ENCODE measurements at regions not wholly inside any gene's neighbourhood (a gene's known extent, or its start where the extent isn't known, plus 50 kb on each side); places are given as distances from the start of the nearest gene placed in this dataset.

DNA sequence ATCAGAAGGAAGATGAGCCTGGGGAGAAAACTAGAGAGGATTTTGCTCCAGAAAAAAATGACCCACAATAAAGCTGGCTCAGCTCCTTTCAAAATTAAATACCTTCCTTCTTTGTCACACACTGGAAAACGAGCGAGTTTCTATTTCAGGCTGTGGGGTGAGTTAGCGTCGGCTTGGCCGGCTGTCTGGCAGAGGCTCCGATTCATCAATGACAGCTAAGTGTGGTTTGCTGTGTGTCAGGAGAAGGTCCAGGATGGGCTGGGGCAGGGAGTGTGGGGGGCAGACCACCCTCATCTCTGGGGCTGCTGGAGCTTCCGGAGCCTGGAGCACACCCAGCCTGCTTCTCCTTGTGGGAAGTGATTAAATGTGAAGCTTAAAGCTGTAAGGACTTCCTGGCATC lies 120.2 kb downstream of the ETS2 start:
- no peaks in the 10 kb centered on the region for H3K4me1 ChIP-seq (ENCODE audit: control insufficient read depth, insufficient read depth, low read length)
- H3K27me3 ChIP-seq (ENCODE audit: control insufficient read depth, insufficient read depth, low read length) = no peaks in the 10 kb centered on the region
- no peak overlapping the region for H3K4me3 ChIP-seq (ENCODE audit: low read depth, low read length)
- H3K9ac ChIP-seq (ENCODE audit: low read depth, low read length) = no peak overlapping the region
- no peak overlapping the region for H3K27ac ChIP-seq (ENCODE audit: low read depth, low read length)
- no peaks in the 10 kb centered on the region for H3K36me3 ChIP-seq (ENCODE audit: control insufficient read depth, insufficient read depth, low read length)
- no peaks in the 10 kb centered on the region for H3K9me3 ChIP-seq (ENCODE audit: control insufficient read depth, insufficient read depth, low read length)

DNA sequence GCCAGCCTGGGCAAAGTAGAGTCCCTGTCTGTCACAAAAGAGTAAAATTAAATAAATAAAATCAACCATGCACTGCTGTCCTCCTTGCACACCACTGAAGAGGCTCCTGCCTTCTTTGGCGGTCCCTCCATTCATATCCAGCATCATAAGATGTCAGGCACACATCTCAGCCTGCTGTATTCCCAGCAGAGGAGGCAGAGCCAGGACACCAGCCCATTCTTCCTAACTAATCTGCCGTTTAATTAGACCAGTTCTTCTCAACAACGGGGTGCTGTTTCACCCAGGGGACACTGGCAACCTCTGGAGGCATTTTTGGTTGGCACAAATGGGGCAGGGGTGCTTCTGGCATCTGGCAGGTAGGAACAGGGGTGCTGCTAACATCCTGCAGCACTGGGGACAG lies 119.7 kb downstream of the ETS2 start:
- Histone ChIP-seq H3K9ac (ENCODE audit: low read depth, low read length) (no peak overlapping the region), H3K27me3 (ENCODE audit: control insufficient read depth, insufficient read depth, low read length) (no peaks in the 10 kb centered on the region), H3K9me3 (ENCODE audit: control insufficient read depth, insufficient read depth, low read length) (no peaks in the 10 kb centered on the region), H3K36me3 (ENCODE audit: control insufficient read depth, insufficient read depth, low read length) (no peaks in the 10 kb centered on the region), H3K4me1 (ENCODE audit: control insufficient read depth, insufficient read depth, low read length) (no peaks in the 10 kb centered on the region), H3K4me3 (ENCODE audit: low read depth, low read length) (no peak overlapping the region), H3K27ac (ENCODE audit: low read depth, low read length) (no peak overlapping the region)

DNA sequence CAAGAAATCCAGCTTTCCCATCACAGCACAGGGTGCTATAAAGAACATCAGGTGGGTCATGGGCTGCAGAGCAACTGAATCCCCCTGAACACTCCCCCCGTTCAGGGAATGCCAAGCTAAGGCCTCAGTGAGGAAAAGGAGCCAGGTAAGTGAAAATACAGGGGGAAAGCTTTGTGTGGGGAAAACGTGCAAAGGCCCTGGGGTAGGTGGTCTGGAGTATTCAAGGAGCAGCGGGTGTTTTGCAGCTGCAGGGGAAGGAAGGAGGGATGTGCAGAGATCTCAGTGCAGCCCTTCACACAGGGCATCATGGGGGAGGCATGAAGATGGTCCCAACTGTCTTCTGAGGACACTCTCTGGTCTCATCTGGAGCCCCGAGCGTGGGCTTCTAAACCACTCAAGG lies 119.2 kb downstream of the ETS2 start:
- Histone ChIP-seq H3K27ac (ENCODE audit: low read depth, low read length) (no peak overlapping the region), H3K27me3 (ENCODE audit: control insufficient read depth, insufficient read depth, low read length) (no peaks in the 10 kb centered on the region), H3K4me1 (ENCODE audit: control insufficient read depth, insufficient read depth, low read length) (no peaks in the 10 kb centered on the region), H3K36me3 (ENCODE audit: control insufficient read depth, insufficient read depth, low read length) (no peaks in the 10 kb centered on the region), H3K9ac (ENCODE audit: low read depth, low read length) (no peak overlapping the region), H3K4me3 (ENCODE audit: low read depth, low read length) (no peak overlapping the region), H3K9me3 (ENCODE audit: control insufficient read depth, insufficient read depth, low read length) (no peaks in the 10 kb centered on the region)

DNA sequence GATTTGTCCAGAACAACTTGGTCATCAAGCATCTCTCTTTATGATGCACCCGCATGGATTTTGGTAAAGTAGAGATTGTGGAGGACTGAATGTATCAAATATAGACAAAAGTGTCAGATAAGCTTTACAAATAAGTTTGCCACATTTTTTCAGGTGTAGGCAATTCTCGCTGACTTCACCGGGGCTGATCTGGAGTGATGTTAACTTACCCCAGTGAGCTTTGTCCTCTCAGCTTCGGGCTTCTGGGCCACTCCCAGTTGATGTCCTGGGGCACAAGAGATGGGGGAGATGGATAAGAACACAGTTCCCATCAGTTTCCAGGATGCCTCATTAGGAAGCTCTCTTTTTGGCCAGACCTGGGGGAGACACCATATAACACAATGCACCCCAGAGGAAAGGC lies 117.7 kb downstream of the ETS2 start:
- no peaks in the 10 kb centered on the region for H3K27me3 ChIP-seq (ENCODE audit: control insufficient read depth, insufficient read depth, low read length)
- no peak overlapping the region for H3K4me3 ChIP-seq (ENCODE audit: low read depth, low read length)
- H3K9me3 ChIP-seq (ENCODE audit: control insufficient read depth, insufficient read depth, low read length) = no peaks in the 10 kb centered on the region
- H3K4me1 ChIP-seq (ENCODE audit: control insufficient read depth, insufficient read depth, low read length) = no peaks in the 10 kb centered on the region
- H3K36me3 ChIP-seq (ENCODE audit: control insufficient read depth, insufficient read depth, low read length) = no peaks in the 10 kb centered on the region
- no peak overlapping the region for H3K9ac ChIP-seq (ENCODE audit: low read depth, low read length)
- no peak overlapping the region for H3K27ac ChIP-seq (ENCODE audit: low read depth, low read length)

DNA sequence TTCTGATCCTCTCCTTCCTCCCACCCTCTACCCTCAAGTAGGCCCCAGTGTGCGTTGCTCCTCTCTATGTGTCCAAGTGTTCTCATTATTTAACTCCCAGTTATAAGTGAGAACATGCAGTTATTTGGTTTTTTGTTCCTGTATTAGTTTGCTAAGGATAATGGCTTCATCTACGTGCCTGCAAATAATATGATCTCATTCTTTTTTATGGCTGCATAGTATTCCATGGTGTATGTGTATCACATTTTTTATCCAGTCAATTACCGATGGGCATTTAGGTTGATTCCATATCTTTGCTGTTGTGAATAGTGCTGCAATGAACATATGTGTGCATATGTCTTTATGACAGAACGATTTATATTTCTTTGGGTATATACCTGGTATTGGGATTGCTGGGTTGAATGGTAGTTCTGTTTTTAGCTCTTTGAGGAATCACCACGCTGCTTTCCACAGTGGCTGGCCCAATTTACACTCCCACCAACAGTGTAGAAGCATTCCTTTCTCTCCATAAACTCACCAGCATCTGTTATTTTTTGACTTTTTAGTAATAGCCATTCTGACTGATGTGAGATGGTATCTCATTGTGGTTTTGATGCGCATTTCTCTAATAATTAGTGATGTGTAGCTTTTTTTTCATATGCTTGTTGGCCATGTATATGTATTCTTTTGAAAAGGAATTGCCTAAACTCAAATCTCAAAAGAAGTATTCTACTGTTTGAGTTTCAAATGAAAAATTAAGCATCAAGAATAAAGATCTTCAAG lies 116.9 kb downstream of the ETS2 start:
- Histone ChIP-seq H3K9me3 (ENCODE audit: control insufficient read depth, insufficient read depth, low read length) (no peaks in the 10 kb centered on the region), H3K4me3 (ENCODE audit: low read depth, low read length) (no peak overlapping the region), H3K27me3 (ENCODE audit: control insufficient read depth, insufficient read depth, low read length) (no peaks in the 10 kb centered on the region), H3K27ac (ENCODE audit: low read depth, low read length) (no peak overlapping the region), H3K36me3 (ENCODE audit: control insufficient read depth, insufficient read depth, low read length) (no peaks in the 10 kb centered on the region), H3K4me1 (ENCODE audit: control insufficient read depth, insufficient read depth, low read length) (no peaks in the 10 kb centered on the region), H3K9ac (ENCODE audit: low read depth, low read length) (no peak overlapping the region)

DNA sequence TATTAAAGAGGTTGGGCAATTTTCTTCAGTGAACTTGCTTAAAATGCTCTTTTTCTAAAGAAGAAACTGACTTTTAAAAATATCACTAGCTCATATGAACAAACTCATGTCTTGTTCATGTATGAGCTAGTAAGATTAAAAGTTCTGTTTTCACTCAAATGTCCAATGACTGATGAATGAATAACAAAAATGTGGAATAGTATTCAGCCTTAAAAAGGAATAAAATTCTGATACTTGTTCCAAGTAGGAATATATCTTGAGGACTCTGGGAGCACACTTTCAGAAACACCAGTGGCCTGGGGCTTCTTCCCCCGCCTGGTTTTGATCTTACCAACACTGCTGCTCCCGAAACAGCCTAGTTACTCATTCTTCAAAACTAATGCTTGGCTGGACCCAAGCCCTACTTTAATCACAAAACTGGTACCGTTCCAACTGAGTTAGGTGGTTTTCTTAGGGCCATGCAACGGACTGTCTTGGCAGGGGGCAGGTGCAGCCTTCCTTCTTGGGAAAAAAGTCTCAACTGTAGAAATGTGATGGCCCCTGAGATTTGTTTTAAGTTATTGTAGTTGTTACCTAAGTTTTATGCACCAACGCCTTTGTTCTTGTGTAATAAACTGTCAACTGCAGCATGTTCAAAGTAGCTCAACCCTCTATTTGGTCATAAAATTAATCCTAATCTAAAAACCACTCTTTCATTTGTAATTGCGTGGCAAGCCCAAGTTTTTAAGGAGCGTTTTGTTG lies 116.0 kb downstream of the ETS2 start:
- Histone ChIP-seq H3K9me3 (ENCODE audit: control insufficient read depth, insufficient read depth, low read length) (no peaks in the 10 kb centered on the region), H3K36me3 (ENCODE audit: control insufficient read depth, insufficient read depth, low read length) (no peaks in the 10 kb centered on the region), H3K27me3 (ENCODE audit: control insufficient read depth, insufficient read depth, low read length) (no peaks in the 10 kb centered on the region), H3K4me1 (ENCODE audit: control insufficient read depth, insufficient read depth, low read length) (no peaks in the 10 kb centered on the region), H3K4me3 (ENCODE audit: low read depth, low read length) (no peak overlapping the region), H3K9ac (ENCODE audit: low read depth, low read length) (no peak overlapping the region), H3K27ac (ENCODE audit: low read depth, low read length) (no peak overlapping the region)

DNA sequence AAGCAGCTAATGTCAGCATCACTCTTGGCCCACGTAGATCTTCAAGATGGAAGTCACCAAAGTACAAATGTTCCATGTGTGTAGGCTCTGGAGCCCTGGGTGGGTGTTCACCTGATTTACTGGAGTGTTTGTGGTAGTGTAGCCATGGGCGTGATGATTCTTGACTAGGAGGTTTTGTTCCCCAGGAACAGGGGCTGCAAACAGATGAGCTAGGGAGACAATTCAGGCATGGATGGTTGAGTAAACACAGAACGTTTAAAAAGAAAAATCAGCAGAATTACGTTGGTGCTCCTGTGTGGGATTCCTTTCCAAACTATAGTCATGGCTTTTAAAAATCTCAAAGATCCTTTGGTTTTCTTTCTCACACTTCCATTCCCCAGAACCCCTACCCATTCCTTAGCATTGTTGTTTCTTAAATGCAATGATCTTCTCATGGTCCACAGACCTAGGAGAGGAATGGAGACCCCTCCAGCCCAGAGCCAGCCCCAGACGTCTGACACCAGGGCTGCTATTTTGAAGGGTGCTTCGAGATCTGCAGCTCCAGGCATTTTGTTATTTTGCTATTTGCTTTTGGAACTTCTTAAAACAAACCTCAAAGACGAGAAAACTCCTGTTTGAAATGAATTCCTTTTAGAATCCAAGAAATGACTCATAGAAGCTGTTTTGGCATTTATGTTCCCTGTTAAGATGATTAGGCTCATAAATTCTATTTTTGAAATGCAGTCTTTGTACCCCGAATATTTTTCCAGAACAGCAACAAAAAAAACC lies 115.1 kb downstream of the ETS2 start:
- H3K27ac ChIP-seq (ENCODE audit: low read depth, low read length) = no peak overlapping the region
- no peak overlapping the region for H3K4me3 ChIP-seq (ENCODE audit: low read depth, low read length)
- H3K27me3 ChIP-seq (ENCODE audit: control insufficient read depth, insufficient read depth, low read length) = no peaks in the 10 kb centered on the region
- H3K9ac ChIP-seq (ENCODE audit: low read depth, low read length) = no peak overlapping the region
- H3K9me3 ChIP-seq (ENCODE audit: control insufficient read depth, insufficient read depth, low read length) = no peaks in the 10 kb centered on the region
- no peaks in the 10 kb centered on the region for H3K36me3 ChIP-seq (ENCODE audit: control insufficient read depth, insufficient read depth, low read length)
- H3K4me1 ChIP-seq (ENCODE audit: control insufficient read depth, insufficient read depth, low read length) = no peaks in the 10 kb centered on the region

DNA sequence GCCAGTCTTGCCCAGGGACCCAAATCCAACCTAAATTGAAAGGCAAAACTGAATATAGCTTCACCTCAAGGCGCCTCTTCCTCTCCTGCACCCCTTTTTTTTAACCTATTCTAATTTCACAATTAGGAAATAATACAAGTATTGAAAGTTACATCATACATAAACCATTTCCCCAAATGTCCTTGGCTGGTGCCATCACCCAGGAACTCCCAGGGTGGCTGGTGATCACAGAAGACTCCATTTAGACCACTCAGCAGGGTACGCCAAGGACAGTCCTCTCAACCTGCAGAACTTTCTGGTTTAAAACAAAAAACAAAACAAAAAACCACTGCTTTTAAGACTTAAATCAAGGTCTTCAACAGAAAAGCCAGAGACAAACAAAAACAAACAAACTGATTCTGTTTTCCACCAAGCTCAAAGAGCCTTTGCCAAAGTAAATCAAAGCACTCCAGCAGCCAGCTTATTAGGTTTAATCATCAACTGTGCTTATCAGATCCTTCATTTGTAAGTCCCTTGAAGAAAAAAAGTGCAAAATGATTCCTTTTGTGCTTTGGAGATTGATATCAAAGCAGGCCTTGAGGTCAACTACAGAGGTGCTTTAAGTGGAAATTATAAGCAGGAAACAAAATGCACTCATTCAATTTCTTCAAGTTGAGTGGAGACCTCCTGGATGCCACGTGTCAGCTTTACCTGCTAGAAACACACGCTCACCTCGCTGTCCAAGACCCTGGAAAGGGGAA lies 113.0 kb downstream of the ETS2 start:
- no peak overlapping the region for H3K9ac ChIP-seq (ENCODE audit: low read depth, low read length)
- H3K36me3 ChIP-seq (ENCODE audit: control insufficient read depth, insufficient read depth, low read length) = no peaks in the 10 kb centered on the region
- no peak overlapping the region for H3K27ac ChIP-seq (ENCODE audit: low read depth, low read length)
- H3K4me3 ChIP-seq (ENCODE audit: low read depth, low read length) = no peak overlapping the region
- H3K9me3 ChIP-seq (ENCODE audit: control insufficient read depth, insufficient read depth, low read length) = no peaks in the 10 kb centered on the region
- no peaks in the 10 kb centered on the region for H3K27me3 ChIP-seq (ENCODE audit: control insufficient read depth, insufficient read depth, low read length)
- peaks cover 8% of the 10 kb centered on the region; the same call in 1 of the 2 replicates for H3K4me1 ChIP-seq (ENCODE audit: control insufficient read depth, insufficient read depth, low read length)

DNA sequence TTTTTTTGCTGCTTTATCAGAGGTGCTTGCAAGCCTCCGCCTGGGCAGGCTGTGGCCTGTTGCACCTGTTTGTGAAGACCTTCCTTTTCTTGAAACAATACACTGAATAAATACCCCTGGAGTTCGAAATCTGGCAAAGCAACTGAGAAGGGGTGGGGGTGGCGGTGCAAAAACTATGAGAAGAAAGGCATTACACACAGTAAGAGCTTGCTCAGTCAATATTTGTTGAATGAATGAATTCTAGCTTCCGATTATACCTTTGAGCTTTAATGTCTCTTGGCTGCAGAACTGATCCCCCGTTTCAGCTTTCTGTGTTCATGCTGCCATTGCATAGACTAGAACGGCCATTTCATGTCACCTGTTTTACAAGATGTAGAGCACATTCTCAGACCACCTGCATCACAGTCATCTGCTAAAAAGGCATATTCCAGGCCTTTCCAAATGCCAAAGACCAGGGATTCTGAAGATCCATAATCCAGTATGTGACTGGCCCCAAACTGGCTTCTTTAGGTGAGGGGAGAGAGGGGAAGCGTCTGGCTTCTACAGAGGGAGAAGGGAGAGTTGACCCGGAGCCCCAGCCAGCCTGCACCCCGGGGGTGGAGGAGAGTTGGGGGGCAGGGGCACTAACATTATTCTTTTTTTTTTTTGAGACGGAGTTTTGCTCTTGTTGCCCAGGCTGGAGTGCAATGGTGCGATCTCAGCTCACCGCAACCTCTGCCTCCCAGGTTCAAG lies 111.5 kb downstream of the ETS2 start:
- Histone ChIP-seq H3K4me1 (ENCODE audit: control insufficient read depth, insufficient read depth, low read length) (peaks cover 8% of the 10 kb centered on the region; the same call in 1 of the 2 replicates), H3K4me3 (ENCODE audit: low read depth, low read length) (no peak overlapping the region)

More for the DNA sequence above, 111.5 kb downstream of the ETS2 start:
- Histone ChIP-seq H3K9ac (ENCODE audit: low read depth, low read length) (no peak overlapping the region), H3K9me3 (ENCODE audit: control insufficient read depth, insufficient read depth, low read length) (no peaks in the 10 kb centered on the region), H3K36me3 (ENCODE audit: control insufficient read depth, insufficient read depth, low read length) (no peaks in the 10 kb centered on the region), H3K27me3 (ENCODE audit: control insufficient read depth, insufficient read depth, low read length) (peaks cover 6% of the 10 kb centered on the region; the same call in 1 of the 2 replicates), H3K27ac (ENCODE audit: low read depth, low read length) (no peak overlapping the region)

All from HUES48 (cell line).